RWPE2 (cell line): ENCODE measurements at regions not wholly inside any gene's neighbourhood (a gene's known extent, or its start where the extent isn't known, plus 50 kb on each side); places are given as distances from the start of the nearest gene placed in this dataset.
A peak's percentile ranks its signal among the peaks of the same experiment; 100 is the strongest.
"Not testable (repeated sequence)": the region's sequence is repeated elsewhere in the genome, so short reads cannot be mapped to it uniquely, and the experiment has no call there.

Experiments used
- ATAC-seq: fragments of 200-7000 bp; cut with Tn5 transposase; 3 replicates; pipeline ENCODE4 v1.9.1; 2021; ENCODE audit warnings: low read depth
- DNase-seq: peaks from one replicate; pipeline ENCODE4 v3.0.0-alpha.2; 2020; ENCODE audit warnings: low spot score
- H3K27ac ChIP-seq: fragments of 450-650 bp; 2 replicates; pipeline ENCODE4 v1.5.1; 2017; ENCODE audit warnings: mild to moderate bottlenecking; ENCODE audit not compliant: poor library complexity, severe bottlenecking
- H3K27me3 ChIP-seq: fragments of 250-450 bp; sonication (Bioruptor Pico); 2 replicates; pipeline ENCODE4 v1.5.1; 2021; ENCODE audit warnings: mild to moderate bottlenecking, moderate library complexity; ENCODE audit not compliant: insufficient read depth, poor library complexity, severe bottlenecking
- H3K36me3 ChIP-seq: fragments of 250-450 bp; sonication (Bioruptor Pico); 2 replicates; pipeline ENCODE4 v1.5.1; 2020; ENCODE audit warnings: low read depth, mild to moderate bottlenecking, moderate library complexity
- H3K4me1 ChIP-seq: fragments of 250-450 bp; sonication (Bioruptor Pico); 2 replicates; pipeline ENCODE4 v1.5.1; 2021; ENCODE audit warnings: mild to moderate bottlenecking, moderate library complexity; ENCODE audit not compliant: insufficient read depth, poor library complexity, severe bottlenecking
- H3K4me3 ChIP-seq: fragments of 250-450 bp; sonication (Bioruptor Pico); 2 replicates; pipeline ENCODE4 v1.5.1; 2021; ENCODE audit warnings: mild to moderate bottlenecking, moderate library complexity; ENCODE audit not compliant: severe bottlenecking
- H3K9me3 ChIP-seq: fragments of 250-450 bp; sonication (Bioruptor Pico); 2 replicates; pipeline ENCODE4 v1.5.1; 2021; ENCODE audit warnings: mild to moderate bottlenecking, moderate library complexity; ENCODE audit not compliant: severe bottlenecking

GRCh38 chr3:195669310-195669709 is 51.5 kb upstream of the MUC20 start:
- H3K36me3 ChIP-seq, H3K27ac ChIP-seq, H3K4me3 ChIP-seq, H3K4me1 ChIP-seq, H3K27me3 ChIP-seq, ATAC-seq, H3K9me3 ChIP-seq, DNase-seq: not testable (repeated sequence)

GRCh38 chr3:195668131-195668766 is 52.5 kb upstream of the MUC20 start:
- not testable (repeated sequence) for ATAC-seq, DNase-seq, H3K27ac ChIP-seq, H3K4me3 ChIP-seq, H3K36me3 ChIP-seq, H3K4me1 ChIP-seq, H3K27me3 ChIP-seq, H3K9me3 ChIP-seq

GRCh38 chr3:195665311-195665710 is 55.5 kb upstream of the MUC20 start:
- H3K9me3 ChIP-seq, DNase-seq: not testable (repeated sequence)

GRCh38 chr3:195664131-195664530 is 56.6 kb upstream of the MUC20 start:
- H3K4me3 ChIP-seq, H3K27me3 ChIP-seq, ATAC-seq, H3K4me1 ChIP-seq, H3K36me3 ChIP-seq, H3K9me3 ChIP-seq, H3K27ac ChIP-seq, DNase-seq: not testable (repeated sequence)

More at GRCh38 chr3:195665311-195665710, 55.5 kb upstream of the MUC20 start:
- H3K4me1 ChIP-seq, H3K27me3 ChIP-seq, H3K36me3 ChIP-seq, H3K27ac ChIP-seq, H3K4me3 ChIP-seq, ATAC-seq: not testable (repeated sequence)

GRCh38 chr3:195659136-195659533 is 61.6 kb upstream of the MUC20 start:
- not testable (repeated sequence) for H3K9me3 ChIP-seq, DNase-seq, H3K36me3 ChIP-seq, H3K27me3 ChIP-seq, H3K4me3 ChIP-seq, H3K27ac ChIP-seq, H3K4me1 ChIP-seq
- ATAC-seq: peak; percentile 41; the same call in 2 of the 3 replicates

GRCh38 chr3:195658381-195659135 is 62.2 kb upstream of the MUC20 start:
- not testable (repeated sequence) for DNase-seq, H3K27me3 ChIP-seq, H3K9me3 ChIP-seq, H3K36me3 ChIP-seq, H3K4me1 ChIP-seq, H3K4me3 ChIP-seq, H3K27ac ChIP-seq
- ATAC-seq: peak; percentile 60

- H3K27me3 ChIP-seq, H3K4me3 ChIP-seq, H3K27ac ChIP-seq, H3K36me3 ChIP-seq, H3K9me3 ChIP-seq, H3K4me1 ChIP-seq: not testable (repeated sequence)
- DNase-seq (peak; percentile 69), ATAC-seq (peak; percentile 66)
Measured at GRCh38 chr3:195657475-195658372, 63.1 kb upstream of the MUC20 start.

GRCh38 chr3:195656091-195656490 is 64.7 kb upstream of the MUC20 start:
- not testable (repeated sequence) for H3K27me3 ChIP-seq, H3K36me3 ChIP-seq, ATAC-seq, H3K4me3 ChIP-seq, H3K4me1 ChIP-seq, H3K27ac ChIP-seq, H3K9me3 ChIP-seq, DNase-seq

- not testable (repeated sequence) for H3K27me3 ChIP-seq, H3K4me1 ChIP-seq, H3K27ac ChIP-seq, H3K4me3 ChIP-seq, ATAC-seq, H3K36me3 ChIP-seq, DNase-seq, H3K9me3 ChIP-seq
Measured at GRCh38 chr3:195654746-195655145, 66.0 kb upstream of the MUC20 start.

- H3K27ac ChIP-seq, DNase-seq, ATAC-seq, H3K27me3 ChIP-seq, H3K36me3 ChIP-seq, H3K9me3 ChIP-seq, H3K4me3 ChIP-seq, H3K4me1 ChIP-seq: not testable (repeated sequence)
Measured at GRCh38 chr3:195654138-195654537, 66.6 kb upstream of the MUC20 start.
